ENCODE measurements at regions not wholly inside any gene's neighbourhood (a gene's known extent, or its start where the extent isn't known, plus 50 kb on each side); places are given as distances from the start of the nearest gene placed in this dataset.

GRCh38 chr13:80235967-80236302 is 105.0 kb downstream of the SPRY2 start:
- WGBS (ENCODE audit: insufficient coverage, low lambda C conversion rate): no CpG with 5 or more reads among the region's 4 CpGs
- Histone ChIP-seq H3K9me3 (ENCODE audit: control insufficient read depth, low read depth, low read length) (no peaks in the 10 kb centered on the region), H3K27ac (ENCODE audit: low read length) (no peak overlapping the region), H3K27me3 (ENCODE audit: control insufficient read depth, insufficient read depth, low read length) (no peaks in the 10 kb centered on the region), H3K36me3 (ENCODE audit: control insufficient read depth, insufficient read depth, low read length) (no peaks in the 10 kb centered on the region), H3K4me3 (ENCODE audit: low read length) (no peak overlapping the region), H3K4me1 (ENCODE audit: control insufficient read depth, insufficient read depth, low read length) (peaks cover 8% of the 10 kb centered on the region)
- no peak for DNase-seq

DNA sequence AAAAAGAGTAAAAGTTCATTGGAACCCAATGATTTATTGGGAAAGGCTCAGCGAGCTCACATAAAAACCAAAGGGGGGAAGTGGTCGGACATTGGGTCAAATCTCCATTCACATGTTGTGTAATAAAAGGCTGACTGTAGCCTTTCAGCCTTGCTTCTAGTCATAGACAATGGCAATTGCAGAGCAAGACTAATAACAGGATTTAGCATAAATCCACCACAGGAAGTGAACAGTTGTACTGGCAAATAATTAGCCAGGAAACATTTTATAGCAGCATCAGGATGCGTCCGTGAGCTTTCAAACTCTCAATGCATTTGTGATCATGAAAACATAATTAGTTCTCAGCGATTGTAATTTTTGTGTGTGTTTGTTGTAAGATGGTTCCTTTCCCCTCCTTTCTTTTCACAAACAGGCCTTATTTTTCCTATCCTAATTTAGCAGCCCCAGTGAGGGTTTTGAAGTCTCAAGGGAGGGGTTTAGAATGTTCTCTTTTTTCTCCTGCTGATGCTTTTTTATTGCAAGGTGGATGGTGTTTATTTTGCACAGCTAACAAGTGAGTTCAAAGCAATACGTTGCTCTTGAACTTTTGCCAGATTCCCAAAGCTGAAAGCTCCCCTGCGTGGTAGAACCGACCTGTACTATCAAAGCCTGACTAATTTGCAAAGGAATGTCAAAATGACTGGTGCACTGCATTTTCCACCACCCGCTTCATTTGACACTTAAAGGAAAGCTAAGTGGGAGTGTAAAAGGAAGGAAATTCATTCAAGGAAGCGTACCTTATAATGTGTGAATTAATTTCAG is 105.6 kb downstream of the SPRY2 start:
- Histone ChIP-seq H3K9me3 (ENCODE audit: control insufficient read depth, low read depth, low read length) (no peaks in the 10 kb centered on the region), H3K36me3 (ENCODE audit: control insufficient read depth, insufficient read depth, low read length) (no peaks in the 10 kb centered on the region), H3K4me3 (ENCODE audit: low read length) (no peak overlapping the region), H3K27me3 (ENCODE audit: control insufficient read depth, insufficient read depth, low read length) (no peaks in the 10 kb centered on the region), H3K4me1 (ENCODE audit: control insufficient read depth, insufficient read depth, low read length) (peaks cover 8% of the 10 kb centered on the region), H3K27ac (ENCODE audit: low read length) (peak overlapping the region; percentile 4)
- 31% methylated on average over 2 of the region's 10 CpGs for whole genome bisulfite sequencing (ENCODE audit: insufficient coverage, low lambda C conversion rate)
- DNase-seq: peak; percentile 26 to 78

GRCh38 chr13:80227645-80228044 is 113.3 kb downstream of the SPRY2 start:
- no peaks in the 10 kb centered on the region for H3K9me3 ChIP-seq (ENCODE audit: control insufficient read depth, low read depth, low read length)
- 100% methylated on average over 1 of the region's 2 CpGs for WGBS (ENCODE audit: insufficient coverage, low lambda C conversion rate)
- no peaks in the 10 kb centered on the region for H3K4me1 ChIP-seq (ENCODE audit: control insufficient read depth, insufficient read depth, low read length)
- DNase-seq: no peak
- no peak overlapping the region for H3K4me3 ChIP-seq (ENCODE audit: low read length)
- H3K36me3 ChIP-seq (ENCODE audit: control insufficient read depth, insufficient read depth, low read length): no peaks in the 10 kb centered on the region
- no peaks in the 10 kb centered on the region for H3K27me3 ChIP-seq (ENCODE audit: control insufficient read depth, insufficient read depth, low read length)
- H3K27ac ChIP-seq (ENCODE audit: low read length): no peak overlapping the region

DNA sequence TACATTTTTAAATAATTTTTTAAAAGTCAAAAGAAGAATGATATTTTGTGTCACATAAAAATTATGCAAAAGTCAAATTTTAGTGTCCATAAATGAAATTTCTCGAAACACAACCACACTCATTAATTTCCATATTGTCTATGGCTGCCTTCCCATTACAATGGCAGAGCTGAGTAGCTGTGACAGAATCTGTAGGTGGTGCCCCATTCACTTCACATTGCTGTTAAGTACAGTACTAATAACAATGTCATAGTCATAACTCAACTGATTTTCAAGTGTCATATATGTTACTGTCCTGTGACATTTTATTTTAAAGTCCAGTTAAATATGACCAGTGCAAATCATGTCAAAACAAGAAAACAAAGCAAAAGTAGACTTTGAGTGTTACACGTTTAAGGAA is 114.3 kb downstream of the SPRY2 start:
- no peak for DNase-seq
- H3K36me3 ChIP-seq (ENCODE audit: control insufficient read depth, insufficient read depth, low read length): no peaks in the 10 kb centered on the region
- WGBS (ENCODE audit: insufficient coverage, low lambda C conversion rate): 100% methylated on average over 1 of the region's 2 CpGs
- H3K27ac ChIP-seq (ENCODE audit: low read length): no peak overlapping the region
- H3K27me3 ChIP-seq (ENCODE audit: control insufficient read depth, insufficient read depth, low read length): no peaks in the 10 kb centered on the region
- H3K4me3 ChIP-seq (ENCODE audit: low read length): no peak overlapping the region
- H3K4me1 ChIP-seq (ENCODE audit: control insufficient read depth, insufficient read depth, low read length): no peaks in the 10 kb centered on the region
- H3K9me3 ChIP-seq (ENCODE audit: control insufficient read depth, low read depth, low read length): no peaks in the 10 kb centered on the region

DNA sequence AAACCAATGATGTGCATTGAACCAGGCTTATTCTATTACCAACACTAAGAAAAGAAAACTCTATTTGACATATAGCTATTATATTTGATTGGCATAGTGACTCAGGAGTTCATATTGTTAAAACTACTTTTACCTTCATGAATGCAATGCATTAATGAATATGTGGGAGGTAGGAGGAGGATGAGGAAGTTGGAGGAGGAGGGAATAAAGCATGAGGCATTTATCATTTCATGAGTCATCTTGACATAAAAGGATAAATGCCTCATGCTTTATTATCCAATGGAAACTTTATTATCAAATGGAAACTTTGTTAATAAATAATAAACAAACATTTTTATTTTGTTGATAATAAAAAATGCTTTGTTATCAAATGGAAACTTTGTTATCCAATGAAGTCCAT is 116.5 kb downstream of the SPRY2 start:
- H3K9me3 ChIP-seq (ENCODE audit: control insufficient read depth, low read depth, low read length): no peaks in the 10 kb centered on the region
- no peak overlapping the region for H3K27ac ChIP-seq (ENCODE audit: low read length)
- no peaks in the 10 kb centered on the region for H3K36me3 ChIP-seq (ENCODE audit: control insufficient read depth, insufficient read depth, low read length)
- DNase-seq: no peak
- no peaks in the 10 kb centered on the region for H3K4me1 ChIP-seq (ENCODE audit: control insufficient read depth, insufficient read depth, low read length)
- H3K4me3 ChIP-seq (ENCODE audit: low read length): no peak overlapping the region
- no peaks in the 10 kb centered on the region for H3K27me3 ChIP-seq (ENCODE audit: control insufficient read depth, insufficient read depth, low read length)

DNA sequence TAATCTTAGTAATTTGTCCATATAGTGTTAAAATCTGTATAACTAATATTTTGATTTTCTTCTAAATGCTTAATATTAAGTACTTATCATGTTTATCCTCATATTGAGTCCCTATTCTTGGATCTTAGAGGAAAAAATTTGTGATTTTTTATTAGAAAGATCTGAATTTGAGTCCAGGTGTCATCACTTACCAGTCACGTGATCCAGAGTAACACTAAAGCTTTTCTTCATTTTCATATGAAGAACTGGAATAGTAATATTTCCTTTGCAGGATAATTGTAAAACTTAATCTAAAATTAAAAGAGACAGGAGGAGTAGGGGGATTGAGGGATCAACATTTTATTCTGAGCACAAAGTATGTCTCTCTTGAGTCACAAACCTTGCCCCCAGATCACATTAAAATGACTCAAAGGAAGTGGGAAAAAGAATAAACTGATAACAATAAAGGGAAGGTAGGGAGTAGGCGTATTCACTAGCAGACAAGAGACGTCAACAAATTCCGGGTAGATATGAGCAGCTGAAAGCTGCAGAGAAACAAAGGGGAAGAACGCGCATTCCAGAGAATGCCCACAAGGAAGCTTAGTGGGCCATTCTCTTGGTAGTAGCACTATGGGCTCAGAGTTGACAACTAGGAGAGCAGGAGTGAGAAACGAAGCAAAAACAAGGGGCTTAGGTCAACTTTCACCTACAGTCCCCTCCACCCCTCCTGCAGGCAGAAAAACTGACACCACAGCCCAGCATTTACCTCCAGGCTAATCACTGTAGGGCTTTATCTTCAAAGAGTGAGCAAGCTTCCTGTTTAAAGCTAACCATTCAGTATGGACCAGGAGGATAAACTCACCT is 123.1 kb downstream of the SPRY2 start:
- DNase-seq: no peak
- Histone ChIP-seq H3K4me3 (ENCODE audit: low read length) (no peak overlapping the region), H3K36me3 (ENCODE audit: control insufficient read depth, insufficient read depth, low read length) (no peaks in the 10 kb centered on the region), H3K27ac (ENCODE audit: low read length) (no peak overlapping the region), H3K9me3 (ENCODE audit: control insufficient read depth, low read depth, low read length) (no peaks in the 10 kb centered on the region), H3K27me3 (ENCODE audit: control insufficient read depth, insufficient read depth, low read length) (no peaks in the 10 kb centered on the region), H3K4me1 (ENCODE audit: control insufficient read depth, insufficient read depth, low read length) (no peaks in the 10 kb centered on the region)
- 33% methylated on average over 1 of the region's 7 CpGs for WGBS (ENCODE audit: insufficient coverage, low lambda C conversion rate)

GRCh38 chr13:80215368-80215767 is 125.6 kb downstream of the SPRY2 start:
- Histone ChIP-seq H3K27ac (ENCODE audit: low read length) (no peak overlapping the region), H3K4me3 (ENCODE audit: low read length) (no peak overlapping the region), H3K27me3 (ENCODE audit: control insufficient read depth, insufficient read depth, low read length) (no peaks in the 10 kb centered on the region), H3K4me1 (ENCODE audit: control insufficient read depth, insufficient read depth, low read length) (no peaks in the 10 kb centered on the region), H3K9me3 (ENCODE audit: control insufficient read depth, low read depth, low read length) (no peaks in the 10 kb centered on the region), H3K36me3 (ENCODE audit: control insufficient read depth, insufficient read depth, low read length) (no peaks in the 10 kb centered on the region)
- DNase-seq: no peak
- 67% methylated on average over 1 of the region's 3 CpGs for WGBS (ENCODE audit: insufficient coverage, low lambda C conversion rate)

DNA sequence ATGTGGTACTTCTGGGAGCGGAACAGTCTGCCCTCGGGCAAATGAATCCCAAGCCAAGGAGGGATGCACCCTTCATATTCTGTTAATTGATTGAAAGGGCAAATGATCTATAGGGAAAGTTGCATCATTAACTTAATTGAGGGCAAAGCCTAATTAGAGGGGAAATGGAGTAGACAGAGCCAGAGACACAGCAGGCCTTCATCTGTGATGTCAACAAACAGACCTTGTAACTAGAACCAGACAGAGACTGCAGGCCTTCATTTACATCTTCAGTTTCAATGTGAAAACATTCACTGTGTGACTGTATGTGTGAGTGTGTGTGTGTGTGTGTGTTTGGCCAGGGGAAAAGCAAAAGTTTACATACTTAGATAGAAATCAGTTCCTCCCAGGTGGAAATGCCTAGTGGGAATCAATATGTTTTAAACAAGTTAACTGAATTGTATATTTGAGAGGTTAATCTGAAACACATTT is 126.4 kb downstream of the SPRY2 start:
- Histone ChIP-seq H3K9me3 (ENCODE audit: control insufficient read depth, low read depth, low read length) (no peaks in the 10 kb centered on the region), H3K27ac (ENCODE audit: low read length) (no peak overlapping the region), H3K4me1 (ENCODE audit: control insufficient read depth, insufficient read depth, low read length) (no peaks in the 10 kb centered on the region), H3K27me3 (ENCODE audit: control insufficient read depth, insufficient read depth, low read length) (no peaks in the 10 kb centered on the region), H3K36me3 (ENCODE audit: control insufficient read depth, insufficient read depth, low read length) (no peaks in the 10 kb centered on the region), H3K4me3 (ENCODE audit: low read length) (no peak overlapping the region)
- peak in 1 of 2 donors; percentile 21 for DNase-seq
- WGBS (ENCODE audit: insufficient coverage, low lambda C conversion rate): no CpG with 5 or more reads among the region's 2 CpGs

GRCh38 chr13:80214050-80214449 is 126.9 kb downstream of the SPRY2 start:
- no peaks in the 10 kb centered on the region for H3K9me3 ChIP-seq (ENCODE audit: control insufficient read depth, low read depth, low read length)
- H3K27me3 ChIP-seq (ENCODE audit: control insufficient read depth, insufficient read depth, low read length): no peaks in the 10 kb centered on the region
- no peaks in the 10 kb centered on the region for H3K36me3 ChIP-seq (ENCODE audit: control insufficient read depth, insufficient read depth, low read length)
- no peak overlapping the region for H3K4me3 ChIP-seq (ENCODE audit: low read length)
- no peak for DNase-seq
- 67% methylated on average over 1 of the region's 2 CpGs for WGBS (ENCODE audit: insufficient coverage, low lambda C conversion rate)
- H3K4me1 ChIP-seq (ENCODE audit: control insufficient read depth, insufficient read depth, low read length): no peaks in the 10 kb centered on the region
- H3K27ac ChIP-seq (ENCODE audit: low read length): no peak overlapping the region

DNA sequence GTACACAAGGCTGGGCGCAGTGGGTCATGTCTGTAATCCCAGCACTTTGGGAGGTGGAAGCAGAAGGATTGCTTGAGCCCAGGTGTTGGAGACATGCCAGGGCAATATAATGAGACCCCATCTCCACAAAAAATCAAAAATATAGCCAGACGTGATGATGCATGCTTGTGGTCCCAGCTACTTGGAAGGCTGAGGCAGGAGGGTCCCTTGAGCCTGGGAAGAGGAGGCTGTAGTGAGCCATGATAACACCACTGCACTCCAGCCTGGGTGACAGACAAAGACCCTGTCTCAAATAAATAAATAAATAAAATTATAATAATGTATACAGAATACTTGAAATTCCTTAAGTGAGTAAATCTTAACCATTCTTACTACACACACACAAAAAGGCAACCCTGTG is 127.7 kb downstream of the SPRY2 start:
- 100% methylated on average over 1 of the region's 2 CpGs for WGBS (ENCODE audit: insufficient coverage, low lambda C conversion rate)
- H3K27me3 ChIP-seq (ENCODE audit: control insufficient read depth, insufficient read depth, low read length): no peaks in the 10 kb centered on the region
- no peaks in the 10 kb centered on the region for H3K9me3 ChIP-seq (ENCODE audit: control insufficient read depth, low read depth, low read length)
- DNase-seq: no peak
- H3K4me3 ChIP-seq (ENCODE audit: low read length): no peak overlapping the region
- no peaks in the 10 kb centered on the region for H3K4me1 ChIP-seq (ENCODE audit: control insufficient read depth, insufficient read depth, low read length)
- H3K36me3 ChIP-seq (ENCODE audit: control insufficient read depth, insufficient read depth, low read length): no peaks in the 10 kb centered on the region
- no peak overlapping the region for H3K27ac ChIP-seq (ENCODE audit: low read length)
